ENCODE measurements at regions not wholly inside any gene's neighbourhood (a gene's known extent, or its start where the extent isn't known, plus 50 kb on each side); places are given as distances from the start of the nearest gene placed in this dataset.

GRCh38 chr1:232873412-232873811 lies 68.2 kb downstream of the MAP10 start:
- TF ChIP-seq, protein P1, sequence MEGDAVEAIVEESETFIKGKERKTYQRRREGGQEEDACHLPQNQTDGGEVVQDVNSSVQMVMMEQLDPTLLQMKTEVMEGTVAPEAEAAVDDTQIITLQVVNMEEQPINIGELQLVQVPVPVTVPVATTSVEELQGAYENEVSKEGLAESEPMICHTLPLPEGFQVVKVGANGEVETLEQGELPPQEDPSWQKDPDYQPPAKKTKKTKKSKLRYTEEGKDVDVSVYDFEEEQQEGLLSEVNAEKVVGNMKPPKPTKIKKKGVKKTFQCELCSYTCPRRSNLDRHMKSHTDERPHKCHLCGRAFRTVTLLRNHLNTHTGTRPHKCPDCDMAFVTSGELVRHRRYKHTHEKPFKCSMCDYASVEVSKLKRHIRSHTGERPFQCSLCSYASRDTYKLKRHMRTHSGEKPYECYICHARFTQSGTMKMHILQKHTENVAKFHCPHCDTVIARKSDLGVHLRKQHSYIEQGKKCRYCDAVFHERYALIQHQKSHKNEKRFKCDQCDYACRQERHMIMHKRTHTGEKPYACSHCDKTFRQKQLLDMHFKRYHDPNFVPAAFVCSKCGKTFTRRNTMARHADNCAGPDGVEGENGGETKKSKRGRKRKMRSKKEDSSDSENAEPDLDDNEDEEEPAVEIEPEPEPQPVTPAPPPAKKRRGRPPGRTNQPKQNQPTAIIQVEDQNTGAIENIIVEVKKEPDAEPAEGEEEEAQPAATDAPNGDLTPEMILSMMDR (IDR thresholded peaks at IDR 0.05): no peak
- no peak for TF ChIP-seq POLR2A (IDR thresholded peaks at IDR 0.05)
